Left renal cortex interstitium (tissue), 4 donors: ENCODE measurements at regions not wholly inside any gene's neighbourhood (a gene's known extent, or its start where the extent isn't known, plus 50 kb on each side); places are given as distances from the start of the nearest gene placed in this dataset.
"Not testable (repeated sequence)": the region's sequence is repeated elsewhere in the genome, so short reads cannot be mapped to it uniquely, and the experiment has no call there.

Experiments
- DNase-seq, 4 donors: peaks; one replicate each; pipeline ENCODE4 v3.0.0-alpha.2; 2013; ENCODE audit warnings: low read depth in 4 of 4, low spot score in 2 of 4, missing footprints in 1 of 4

DNA sequence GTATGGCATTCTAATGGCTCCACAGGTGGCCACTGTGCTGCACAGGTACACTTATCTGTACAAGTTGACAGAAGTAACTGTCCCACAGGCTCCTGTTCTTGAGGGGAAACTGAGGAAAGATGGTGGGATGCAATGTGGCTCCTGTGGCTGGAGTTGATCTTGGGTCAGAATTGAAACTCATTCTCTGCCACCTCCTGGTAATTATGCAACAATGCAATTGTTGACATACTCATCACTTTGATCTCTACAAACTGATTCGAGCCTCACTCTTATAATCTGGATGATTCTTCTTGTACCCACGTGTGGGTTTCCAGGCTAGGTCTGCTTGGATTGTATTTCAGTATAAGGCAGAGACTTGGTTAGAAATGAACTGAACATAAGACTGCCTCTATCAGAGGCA is 148.8 kb downstream of the CCNG2 start:
- DNase-seq = no peak

DNA sequence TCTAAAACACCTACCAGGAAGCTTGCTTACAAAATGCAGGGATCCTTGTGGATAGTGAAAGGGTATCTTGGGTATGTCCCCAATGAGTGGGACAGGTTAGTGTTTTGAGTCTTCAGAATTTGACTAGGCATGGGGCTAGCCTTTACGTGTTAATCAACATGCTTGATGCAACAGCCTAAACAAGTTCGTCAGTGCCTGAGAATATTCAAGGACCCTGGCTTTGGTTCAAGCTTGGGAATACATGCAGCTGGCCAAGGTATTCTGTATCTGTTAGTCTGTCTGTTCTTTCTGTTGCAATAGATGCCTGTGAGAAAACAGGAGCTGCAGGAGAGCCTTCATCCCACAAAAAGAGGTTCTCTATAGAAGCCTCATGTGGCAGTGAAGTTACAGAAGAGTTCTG is 149.5 kb downstream of the CCNG2 start:
- DNase-seq = no peak

DNA sequence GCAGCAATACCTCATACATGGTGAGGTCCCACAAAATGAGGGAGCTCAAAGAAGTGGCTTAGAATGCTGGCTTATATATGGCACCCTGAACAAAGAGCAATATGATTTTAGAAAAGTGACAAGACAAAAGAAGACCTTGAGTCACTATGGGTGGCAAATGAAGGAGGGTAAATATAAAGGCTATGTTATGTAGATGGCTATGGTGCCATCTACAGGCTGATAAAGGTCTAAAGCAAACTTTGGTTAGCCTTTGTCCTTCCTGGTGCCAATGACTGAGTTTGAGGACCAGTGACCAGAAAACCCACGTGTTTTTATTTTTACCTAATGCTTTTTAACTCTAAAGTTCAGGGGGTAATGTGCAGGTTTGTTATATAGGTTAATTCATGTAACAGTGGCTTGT is 151.8 kb downstream of the CCNG2 start:
- DNase-seq = peak in 1 of 4 donors; percentile 7

DNA sequence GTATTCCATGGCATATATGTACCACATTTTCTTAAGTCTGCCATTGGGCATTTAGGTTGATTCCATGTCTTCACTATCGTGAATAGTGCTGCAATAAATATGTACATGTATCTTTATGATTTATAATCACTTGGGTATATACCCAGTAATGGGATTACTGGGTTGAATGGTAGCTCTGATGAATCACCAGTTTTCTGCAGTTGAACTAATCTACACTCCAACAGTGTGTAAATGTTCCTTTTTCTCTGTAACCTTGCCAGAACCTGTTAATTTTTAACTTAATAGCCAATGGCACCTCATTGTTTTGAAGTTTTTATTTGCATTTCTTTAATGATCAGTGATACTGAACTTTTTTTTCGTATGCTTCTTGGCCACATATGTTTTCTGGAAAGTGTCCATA is 152.5 kb downstream of the CCNG2 start:
- no peak for DNase-seq

GRCh38 chr4:77310931-77311330 is 153.9 kb downstream of the CCNG2 start:
- no peak for DNase-seq

DNA sequence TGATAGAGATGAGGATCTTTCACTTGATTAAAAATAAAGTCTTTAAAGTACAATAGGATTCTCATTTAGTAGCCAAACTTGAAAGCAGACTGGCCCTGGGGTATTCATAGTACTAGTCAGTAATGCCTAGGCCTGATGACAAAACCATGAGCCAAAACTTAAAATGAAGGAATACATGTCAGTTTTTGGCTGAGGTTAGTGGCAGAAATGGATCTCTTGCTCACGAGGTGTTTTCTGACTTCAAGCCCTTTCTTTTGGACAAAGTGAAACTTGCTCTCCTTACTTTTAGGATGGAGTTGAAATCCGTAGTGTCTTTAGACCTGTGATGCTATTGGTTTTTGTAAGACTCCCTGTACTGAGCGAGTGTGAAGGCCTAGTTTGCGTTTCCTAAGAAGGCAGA is 157.7 kb downstream of the CCNG2 start:
- DNase-seq = no peak

- DNase-seq = no peak
These were observed 170.1 kb downstream of the CCNG2 start for GRCh38 chr4:77327151-77327550.

- DNase-seq = no peak
These were observed 175.8 kb downstream of the CCNG2 start for GRCh38 chr4:77332696-77333270.

- DNase-seq = no peak
These were observed 179.6 kb downstream of the CCNG2 start for GRCh38 chr4:77336411-77337142.

GRCh38 chr4:77342170-77342810 is 185.3 kb downstream of the CCNG2 start:
- DNase-seq = no peak

GRCh38 chr4:77344001-77344400 is 187.0 kb downstream of the CCNG2 start:
- no peak for DNase-seq

GRCh38 chr4:77344784-77345183 is 187.8 kb downstream of the CCNG2 start:
- DNase-seq = no peak

GRCh38 chr4:77347351-77347966 is 190.5 kb downstream of the CCNG2 start:
- no peak for DNase-seq

GRCh38 chr4:77348815-77349214 is 191.8 kb downstream of the CCNG2 start:
- DNase-seq = no peak

- DNase-seq = no peak
These were observed 192.4 kb downstream of the CCNG2 start for GRCh38 chr4:77349364-77349763.

GRCh38 chr4:77349796-77350195 is 192.8 kb downstream of the CCNG2 start:
- DNase-seq = no peak

- DNase-seq = no peak
These were observed 195.2 kb downstream of the CCNG2 start for GRCh38 chr4:77352192-77352591.

- DNase-seq = not testable (repeated sequence)
These were observed 196.8 kb downstream of the CCNG2 start for GRCh38 chr4:77353724-77354315.

- DNase-seq = no peak
These were observed 197.5 kb downstream of the CCNG2 start for GRCh38 chr4:77354550-77354949.

- DNase-seq = no peak
These were observed 198.7 kb downstream of the CCNG2 start for GRCh38 chr4:77355731-77356130.

GRCh38 chr4:77358315-77358928 is 201.4 kb downstream of the CCNG2 start:
- DNase-seq = peak in 1 of 4 donors; percentile 34
